Fibroblast of lung (primary cell): ENCODE measurements at regions not wholly inside any gene's neighbourhood (a gene's known extent, or its start where the extent isn't known, plus 50 kb on each side); places are given as distances from the start of the nearest gene placed in this dataset.

Experiments used
- CTCF ChIP-seq, 2 donors: IDR thresholded peaks in 1 of 2; conservative IDR thresholded peaks in 1 of 2; 1 replicate in 1 of 2; 2 replicates in 1 of 2; pipeline ENCODE4 v1.5.1; 2011 to 2012; ENCODE audit warnings: low read length in 2 of 2, control low read depth in 1 of 2, inconsistent platforms in 1 of 2, low read depth in 1 of 2, mild to moderate bottlenecking in 1 of 2
- EZH2 ChIP-seq: IDR thresholded peaks from 2 replicates; pipeline ENCODE4 v1.5.1; 2012; ENCODE audit warnings: low read length, control low read depth, mild to moderate bottlenecking; ENCODE audit errors: missing control alignments

DNA sequence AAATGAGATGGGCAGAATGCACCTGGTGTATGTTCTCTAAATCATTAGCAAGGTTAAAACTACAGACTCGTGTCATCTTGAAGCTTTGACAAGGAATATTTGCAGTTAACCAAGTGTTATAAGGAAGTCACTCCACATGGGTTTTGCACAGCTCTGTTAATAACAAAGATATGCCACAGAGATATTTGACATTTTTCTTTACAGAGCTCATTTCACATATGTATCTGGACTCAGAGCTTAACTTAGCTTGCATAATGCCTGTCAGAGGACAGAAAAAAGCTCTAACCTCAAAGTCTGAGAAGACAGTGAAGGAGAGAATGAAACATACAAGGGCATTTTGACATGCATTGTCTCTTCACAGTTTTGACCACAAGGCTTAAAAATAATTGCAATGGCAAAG lies 105.5 kb downstream of the C11orf87 start:
- TF ChIP-seq EZH2 (no peak), CTCF (conservative IDR thresholded peaks at IDR 0.05 in 1 of 2, IDR thresholded peaks at IDR 0.05 in 1 of 2; ENCODE audit: low read depth in 1 of 2, low read length in 2 of 2) (no peak)
